ENCODE measurements at regions not wholly inside any gene's neighbourhood (a gene's known extent, or its start where the extent isn't known, plus 50 kb on each side); places are given as distances from the start of the nearest gene placed in this dataset.
A peak's percentile ranks its signal among the peaks of the same experiment; 100 is the strongest.

DNA sequence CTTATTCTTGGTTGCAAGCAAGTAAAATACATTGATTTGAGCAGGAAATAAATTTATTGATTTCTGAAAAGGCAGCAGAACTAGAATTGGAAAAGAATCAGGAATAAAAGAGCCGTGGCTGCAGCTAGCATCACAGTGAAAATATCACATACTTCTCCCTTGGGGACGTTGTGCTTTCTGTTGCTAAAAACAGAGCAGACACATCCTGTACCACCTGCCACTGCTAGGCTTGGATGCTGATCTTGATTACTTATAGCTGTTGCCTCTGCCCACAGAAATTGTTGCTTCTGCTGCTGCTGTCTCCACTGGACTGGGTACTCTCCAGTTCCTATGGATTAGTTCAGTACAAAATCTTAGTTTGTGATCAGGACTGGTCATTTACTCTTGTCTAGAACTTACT, 283.8 kb downstream of the C3orf38 start (continued):
- TF ChIP-seq EED (IDR thresholded peaks at IDR 0.05; ENCODE audit: low read depth) (peak; percentile 64; the same call in 1 of the 2 replicates), IKZF2 (IDR thresholded peaks at IDR 0.05) (no peak), SIX5 (IDR thresholded peaks at IDR 0.05; ENCODE audit: low read depth, low read length, severe bottlenecking) (no peak), TCF12 (IDR thresholded peaks at IDR 0.05; ENCODE audit: low read depth, low read length) (peak; percentile 83), TCF3 (IDR thresholded peaks at IDR 0.05; ENCODE audit: borderline replicate concordance, insufficient read depth, low read depth, low read length) (no peak), SREBF1 (IDR thresholded peaks at IDR 0.05; ENCODE audit: low read length) (no peak), RUNX3 (IDR thresholded peaks at IDR 0.05; ENCODE audit: low read length) (peak; percentile 43; the same call in 1 of the 2 replicates), MEF2B (IDR thresholded peaks at IDR 0.05; ENCODE audit: partially characterized antibody, poor library complexity, severe bottlenecking) (peak; percentile 82), EZH2 (IDR thresholded peaks at IDR 0.05; ENCODE audit: borderline replicate concordance, control insufficient read depth, low read depth, low read length) (no peak), NFYB (IDR thresholded peaks at IDR 0.05; ENCODE audit: insufficient read depth, low read depth, low read length) (no peak), MEF2A (IDR thresholded peaks at IDR 0.05; ENCODE audit: insufficient read depth, low read depth, low read length) (peak; percentile 79)
- TF ChIP-seq, protein P1, sequence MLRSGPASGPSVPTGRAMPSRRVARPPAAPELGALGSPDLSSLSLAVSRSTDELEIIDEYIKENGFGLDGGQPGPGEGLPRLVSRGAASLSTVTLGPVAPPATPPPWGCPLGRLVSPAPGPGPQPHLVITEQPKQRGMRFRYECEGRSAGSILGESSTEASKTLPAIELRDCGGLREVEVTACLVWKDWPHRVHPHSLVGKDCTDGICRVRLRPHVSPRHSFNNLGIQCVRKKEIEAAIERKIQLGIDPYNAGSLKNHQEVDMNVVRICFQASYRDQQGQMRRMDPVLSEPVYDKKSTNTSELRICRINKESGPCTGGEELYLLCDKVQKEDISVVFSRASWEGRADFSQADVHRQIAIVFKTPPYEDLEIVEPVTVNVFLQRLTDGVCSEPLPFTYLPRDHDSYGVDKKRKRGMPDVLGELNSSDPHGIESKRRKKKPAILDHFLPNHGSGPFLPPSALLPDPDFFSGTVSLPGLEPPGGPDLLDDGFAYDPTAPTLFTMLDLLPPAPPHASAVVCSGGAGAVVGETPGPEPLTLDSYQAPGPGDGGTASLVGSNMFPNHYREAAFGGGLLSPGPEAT (IDR thresholded peaks at IDR 0.05; ENCODE audit: low read depth) = no peak
- TF ChIP-seq, protein P2, sequence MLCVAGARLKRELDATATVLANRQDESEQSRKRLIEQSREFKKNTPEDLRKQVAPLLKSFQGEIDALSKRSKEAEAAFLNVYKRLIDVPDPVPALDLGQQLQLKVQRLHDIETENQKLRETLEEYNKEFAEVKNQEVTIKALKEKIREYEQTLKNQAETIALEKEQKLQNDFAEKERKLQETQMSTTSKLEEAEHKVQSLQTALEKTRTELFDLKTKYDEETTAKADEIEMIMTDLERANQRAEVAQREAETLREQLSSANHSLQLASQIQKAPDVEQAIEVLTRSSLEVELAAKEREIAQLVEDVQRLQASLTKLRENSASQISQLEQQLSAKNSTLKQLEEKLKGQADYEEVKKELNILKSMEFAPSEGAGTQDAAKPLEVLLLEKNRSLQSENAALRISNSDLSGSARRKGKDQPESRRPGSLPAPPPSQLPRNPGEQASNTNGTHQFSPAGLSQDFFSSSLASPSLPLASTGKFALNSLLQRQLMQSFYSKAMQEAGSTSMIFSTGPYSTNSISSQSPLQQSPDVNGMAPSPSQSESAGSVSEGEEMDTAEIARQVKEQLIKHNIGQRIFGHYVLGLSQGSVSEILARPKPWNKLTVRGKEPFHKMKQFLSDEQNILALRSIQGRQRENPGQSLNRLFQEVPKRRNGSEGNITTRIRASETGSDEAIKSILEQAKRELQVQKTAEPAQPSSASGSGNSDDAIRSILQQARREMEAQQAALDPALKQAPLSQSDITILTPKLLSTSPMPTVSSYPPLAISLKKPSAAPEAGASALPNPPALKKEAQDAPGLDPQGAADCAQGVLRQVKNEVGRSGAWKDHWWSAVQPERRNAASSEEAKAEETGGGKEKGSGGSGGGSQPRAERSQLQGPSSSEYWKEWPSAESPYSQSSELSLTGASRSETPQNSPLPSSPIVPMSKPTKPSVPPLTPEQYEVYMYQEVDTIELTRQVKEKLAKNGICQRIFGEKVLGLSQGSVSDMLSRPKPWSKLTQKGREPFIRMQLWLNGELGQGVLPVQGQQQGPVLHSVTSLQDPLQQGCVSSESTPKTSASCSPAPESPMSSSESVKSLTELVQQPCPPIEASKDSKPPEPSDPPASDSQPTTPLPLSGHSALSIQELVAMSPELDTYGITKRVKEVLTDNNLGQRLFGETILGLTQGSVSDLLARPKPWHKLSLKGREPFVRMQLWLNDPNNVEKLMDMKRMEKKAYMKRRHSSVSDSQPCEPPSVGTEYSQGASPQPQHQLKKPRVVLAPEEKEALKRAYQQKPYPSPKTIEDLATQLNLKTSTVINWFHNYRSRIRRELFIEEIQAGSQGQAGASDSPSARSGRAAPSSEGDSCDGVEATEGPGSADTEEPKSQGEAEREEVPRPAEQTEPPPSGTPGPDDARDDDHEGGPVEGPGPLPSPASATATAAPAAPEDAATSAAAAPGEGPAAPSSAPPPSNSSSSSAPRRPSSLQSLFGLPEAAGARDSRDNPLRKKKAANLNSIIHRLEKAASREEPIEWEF (IDR thresholded peaks at IDR 0.05; ENCODE audit: insufficient replicate concordance, low read depth, low read length) = peak; percentile 27

Measured in GM12878 (cell line).